D721Med (cell line): ENCODE measurements at regions not wholly inside any gene's neighbourhood (a gene's known extent, or its start where the extent isn't known, plus 50 kb on each side); places are given as distances from the start of the nearest gene placed in this dataset.
"Not testable (repeated sequence)": the region's sequence is repeated elsewhere in the genome, so short reads cannot be mapped to it uniquely, and the experiment has no call there.

Experiments used
- DNase-seq: peaks from one replicate; pipeline ENCODE4 v3.0.0; 2011; ENCODE audit warnings: low spot score; ENCODE audit not compliant: insufficient read length
- FAIRE-seq: peaks from 2 replicates; lab custom pipeline; 2011; peaks lifted over from hg19 to GRCh38; lab: Jason Lieb, UNC
- CTCF ChIP-seq: IDR thresholded peaks from 2 replicates; pipeline ENCODE4 v1.5.1; 2012; ENCODE audit warnings: mild to moderate bottlenecking, control low read depth; ENCODE audit not compliant: insufficient read depth; ENCODE audit errors: missing control alignments

GRCh38 chr12:63362791-63363190 is 211.8 kb upstream of the AVPR1A start:
- FAIRE-seq (no peak), DNase-seq (no peak)
- no peak for TF ChIP-seq CTCF

GRCh38 chr12:63362166-63362565 is 211.2 kb upstream of the AVPR1A start:
- DNase-seq = no peak
- FAIRE-seq = no peak
- TF ChIP-seq CTCF = no peak

GRCh38 chr12:63354969-63355368 is 204.0 kb upstream of the AVPR1A start:
- TF ChIP-seq CTCF = no peak
- FAIRE-seq (no peak), DNase-seq (no peak)

GRCh38 chr12:63353559-63353958 is 202.6 kb upstream of the AVPR1A start:
- TF ChIP-seq CTCF = no peak
- FAIRE-seq (no peak), DNase-seq (no peak)

GRCh38 chr12:63351370-63351769 is 200.4 kb upstream of the AVPR1A start:
- no peak for DNase-seq
- no peak for TF ChIP-seq CTCF
- no peak for FAIRE-seq

GRCh38 chr12:63348556-63348955 is 197.6 kb upstream of the AVPR1A start:
- no peak for DNase-seq
- no peak for FAIRE-seq
- TF ChIP-seq CTCF = no peak

- FAIRE-seq, DNase-seq: not testable (repeated sequence)
These were observed 186.2 kb upstream of the AVPR1A start for GRCh38 chr12:63337158-63337557.

GRCh38 chr12:63326260-63326659 is 175.3 kb upstream of the AVPR1A start:
- FAIRE-seq = no peak
- no peak for TF ChIP-seq CTCF
- DNase-seq = no peak
